ENCODE measurements at regions not wholly inside any gene's neighbourhood (a gene's known extent, or its start where the extent isn't known, plus 50 kb on each side); places are given as distances from the start of the nearest gene placed in this dataset.

- no peak overlapping the region for H3K4me3 ChIP-seq
- in situ Hi-C loops (cut with MboI; ENCODE audit: low sequenced_read_pairs in 4 of 4): no loop called here
- no peak for DNase-seq
- intact Hi-C loops (cut with DNase I; ENCODE audit: low total_unique reads): no loop called here
- H3K27me3 ChIP-seq: no peaks in the 10 kb centered on the region
- no peaks in the 10 kb centered on the region for H3K9me3 ChIP-seq
- no peak for TF ChIP-seq CTCF (IDR thresholded peaks at IDR 0.05 in 4 of 5, conservative IDR thresholded peaks at IDR 0.05 in 1 of 5)
- TF ChIP-seq POLR2A (IDR thresholded peaks at IDR 0.05): no peak
- H3K27ac ChIP-seq: no peak overlapping the region
- no peaks in the 10 kb centered on the region for H3K4me1 ChIP-seq
- ATAC-seq: no peak
- no peaks in the 10 kb centered on the region for H3K36me3 ChIP-seq
Measured at GRCh38 chr5:136631186-136631585, 265.8 kb upstream of the TRPC7 start.

GRCh38 chr5:136629125-136629792 is 263.9 kb upstream of the TRPC7 start:
- TF ChIP-seq CTCF (IDR thresholded peaks at IDR 0.05 in 4 of 5, conservative IDR thresholded peaks at IDR 0.05 in 1 of 5) (no peak), POLR2A (IDR thresholded peaks at IDR 0.05) (no peak)
- H3K27me3 ChIP-seq: no peaks in the 10 kb centered on the region
- H3K9me3 ChIP-seq: no peaks in the 10 kb centered on the region
- in situ Hi-C loops (cut with MboI; ENCODE audit: low sequenced_read_pairs in 4 of 4) (no loop called here), intact Hi-C loops (cut with DNase I; ENCODE audit: low total_unique reads) (no loop called here)
- no peak overlapping the region for H3K27ac ChIP-seq
- no peaks in the 10 kb centered on the region for H3K4me1 ChIP-seq
- H3K36me3 ChIP-seq: no peaks in the 10 kb centered on the region
- DNase-seq (no peak), ATAC-seq (no peak)
- no peak overlapping the region for H3K4me3 ChIP-seq

- ATAC-seq (no peak), DNase-seq (no peak)
- no peaks in the 10 kb centered on the region for H3K4me1 ChIP-seq
- TF ChIP-seq POLR2A (IDR thresholded peaks at IDR 0.05) (no peak), CTCF (IDR thresholded peaks at IDR 0.05 in 4 of 5, conservative IDR thresholded peaks at IDR 0.05 in 1 of 5) (no peak)
- H3K36me3 ChIP-seq: no peaks in the 10 kb centered on the region
- no peaks in the 10 kb centered on the region for H3K9me3 ChIP-seq
- in situ Hi-C loops (cut with MboI; ENCODE audit: low sequenced_read_pairs in 4 of 4) (no loop called here), intact Hi-C loops (cut with DNase I; ENCODE audit: low total_unique reads) (no loop called here)
- H3K4me3 ChIP-seq: no peak overlapping the region
- no peak overlapping the region for H3K27ac ChIP-seq
- H3K27me3 ChIP-seq: no peaks in the 10 kb centered on the region
Measured at GRCh38 chr5:136626531-136626930, 261.2 kb upstream of the TRPC7 start.

GRCh38 chr5:136622747-136623146 is 257.4 kb upstream of the TRPC7 start:
- ATAC-seq: no peak
- in situ Hi-C loops (cut with MboI; ENCODE audit: low sequenced_read_pairs in 4 of 4): no loop called here
- no peaks in the 10 kb centered on the region for H3K9me3 ChIP-seq

More at GRCh38 chr5:136622747-136623146, 257.4 kb upstream of the TRPC7 start:
- no peak overlapping the region for H3K27ac ChIP-seq
- H3K4me3 ChIP-seq: no peak overlapping the region
- no peak for DNase-seq
- no peaks in the 10 kb centered on the region for H3K27me3 ChIP-seq
- intact Hi-C loops (cut with DNase I; ENCODE audit: low total_unique reads): no loop called here
- no peaks in the 10 kb centered on the region for H3K4me1 ChIP-seq
- TF ChIP-seq POLR2A (IDR thresholded peaks at IDR 0.05) (no peak), CTCF (IDR thresholded peaks at IDR 0.05 in 4 of 5, conservative IDR thresholded peaks at IDR 0.05 in 1 of 5) (no peak)
- no peaks in the 10 kb centered on the region for H3K36me3 ChIP-seq
